SK-N-SH (cell line): ENCODE measurements at regions not wholly inside any gene's neighbourhood (a gene's known extent, or its start where the extent isn't known, plus 50 kb on each side); places are given as distances from the start of the nearest gene placed in this dataset.
A peak's percentile ranks its signal among the peaks of the same experiment; 100 is the strongest.

Source experiments
- CTCF ChIA-PET: fragments of 300-600, 350-600 bp; formaldehyde crosslinking; extraction: SDS; loops from one replicate; lab custom pipeline; 2021; lab: Yijun Ruan, JAX
- POLR2A ChIA-PET: fragments of 350-600 bp; sonication (Branson Sonifier 250); formaldehyde crosslinking; extraction: SDS; loops from one replicate; lab custom pipeline; 2020; ENCODE audit warnings: antibody characterized with exemption, inconsistent platforms; lab: Yijun Ruan, JAX
- DNase-seq: peaks from one replicate; pipeline ENCODE4 v3.0.0; 2012
- H2AFZ ChIP-seq: fragments of 200-600 bp; sonication (generic); 2 replicates; pipeline ENCODE4 v1.8.1; 2016; ENCODE audit warnings: antibody characterized with exemption, mild to moderate bottlenecking, low read depth
- H3F3A ChIP-seq: fragments of 200-600 bp; sonication (generic); replicated peaks from 2 replicates; pipeline ENCODE3; 2016; ENCODE audit warnings: antibody characterized with exemption, mild to moderate bottlenecking; ENCODE audit not compliant: insufficient read depth
- H3K27ac ChIP-seq, 2 experiments: fragments of 200-500 bp in 1 of 2; fragments of 200-600 bp in 1 of 2; sonication (Bioruptor generic) in 1 of 2; sonication (generic), shearing (Covaris generic) in 1 of 2; 2 replicates each; pipeline versions ENCODE4 v1.5.1 to v1.6.1; 2014 to 2016; ENCODE audit warnings: low read depth in 2 of 2, inconsistent platforms in 1 of 2, low read length in 1 of 2, mild to moderate bottlenecking in 1 of 2, mixed read lengths in 1 of 2
- H3K27me3 ChIP-seq: fragments of 200-600 bp; sonication (generic), shearing (Covaris generic); 2 replicates; pipeline ENCODE4 v1.6.1; 2016; ENCODE audit warnings: mixed run types; ENCODE audit not compliant: insufficient read depth
- H3K36me3 ChIP-seq, 2 experiments: fragments of 200-500 bp in 1 of 2; fragments of 200-600 bp in 1 of 2; sonication (Bioruptor generic) in 1 of 2; sonication (generic) in 1 of 2; replicated peaks in 1 of 2; 2 replicates each; pipeline versions ENCODE3 to v1.5.1; 2014 to 2016; ENCODE audit warnings: low read length in 1 of 2, mild to moderate bottlenecking in 1 of 2; ENCODE audit not compliant: insufficient read depth in 2 of 2, control insufficient read depth in 1 of 2
- H3K4me1 ChIP-seq, 2 experiments: fragments of 200-500 bp in 1 of 2; fragments of 200-600 bp in 1 of 2; sonication (Bioruptor generic) in 1 of 2; sonication (generic), shearing (Covaris generic) in 1 of 2; 2 replicates each; pipeline versions ENCODE4 v1.5.1 to v1.6.1; 2014 to 2016; ENCODE audit warnings: low read depth in 1 of 2, low read length in 1 of 2, mixed run types in 1 of 2; ENCODE audit not compliant: insufficient read depth in 2 of 2, control insufficient read depth in 1 of 2
- H3K4me2 ChIP-seq: fragments of 200-600 bp; sonication (generic), shearing (Covaris generic); 2 replicates; pipeline ENCODE4 v1.6.1; 2017; ENCODE audit warnings: mixed run types
- H3K4me3 ChIP-seq, 2 experiments: fragments of 200-500 bp in 1 of 2; fragments of 200-600 bp in 1 of 2; sonication (Bioruptor generic) in 1 of 2; sonication (generic), shearing (Covaris generic) in 1 of 2; 2 replicates each; pipeline versions ENCODE4 v1.5.1 to v1.8.1; 2014 to 2016; ENCODE audit warnings: low read depth in 2 of 2, inconsistent platforms in 1 of 2, low read length in 1 of 2, mild to moderate bottlenecking in 1 of 2, mixed read lengths in 1 of 2, moderate library complexity in 1 of 2
- H3K79me2 ChIP-seq: fragments of 200-600 bp; sonication (generic); 2 replicates; pipeline ENCODE4 v1.8.1; 2017; ENCODE audit warnings: mild to moderate bottlenecking; ENCODE audit not compliant: insufficient read depth
- H3K9ac ChIP-seq: fragments of 200-600 bp; sonication (generic); 2 replicates; pipeline ENCODE4 v1.6.1; 2017; ENCODE audit warnings: mixed run types
- H3K9me2 ChIP-seq: fragments of 200-600 bp; sonication (generic); 2 replicates; pipeline ENCODE4 v1.6.1; 2017; ENCODE audit warnings: mixed run types
- H3K9me3 ChIP-seq: fragments of 200-600 bp; sonication (generic); 2 replicates; pipeline ENCODE4 v1.6.1; 2017; ENCODE audit warnings: mixed run types, mild to moderate bottlenecking, moderate library complexity
- H4K20me1 ChIP-seq: fragments of 200-600 bp; sonication (generic); 2 replicates; pipeline ENCODE4 v1.6.1; 2017; ENCODE audit warnings: mild to moderate bottlenecking, mixed run types; ENCODE audit not compliant: insufficient read depth
- CTCF ChIP-seq: fragments of 200-600 bp; sonication (generic); IDR thresholded peaks from 2 replicates; pipeline ENCODE4 v1.6.1; 2017; ENCODE audit warnings: antibody characterized with exemption, mild to moderate bottlenecking, moderate library complexity
- ELF1 ChIP-seq: IDR thresholded peaks from 2 replicates; pipeline ENCODE4 v1.4.0; 2012
- FOXJ3 ChIP-seq: sonication (generic); formaldehyde crosslinking; IDR thresholded peaks from 2 replicates; pipeline ENCODE4 v1.5.1; 2020; ENCODE audit warnings: mild to moderate bottlenecking, missing genetic modification reagents
- GABPA ChIP-seq: IDR thresholded peaks from 2 replicates; pipeline ENCODE4 v1.4.0; 2012; ENCODE audit warnings: low read depth, mild to moderate bottlenecking
- GATA2 ChIP-seq: sonication (generic); formaldehyde crosslinking; IDR thresholded peaks from 2 replicates; pipeline ENCODE4 v1.5.0; 2020; ENCODE audit warnings: mild to moderate bottlenecking, missing genetic modification reagents
- MAX ChIP-seq: IDR thresholded peaks from 2 replicates; pipeline ENCODE4 v1.4.0; 2012; ENCODE audit warnings: low read depth
- NFIC ChIP-seq: IDR thresholded peaks from 2 replicates; pipeline ENCODE4 v1.4.0; 2012; ENCODE audit warnings: borderline replicate concordance
- PBX3 ChIP-seq: IDR thresholded peaks from 2 replicates; pipeline ENCODE4; 2012
- POLR2AphosphoS5 ChIP-seq: IDR thresholded peaks from 2 replicates; pipeline ENCODE4 v1.6.1; 2012; ENCODE audit warnings: low read depth, low read length
- RAD21 ChIP-seq: IDR thresholded peaks from 2 replicates; pipeline ENCODE4 v1.6.1; 2012; ENCODE audit warnings: mild to moderate bottlenecking, low read length
- RCOR1 ChIP-seq: fragments of 150-350 bp; IDR thresholded peaks from 2 replicates; pipeline ENCODE4 v1.6.1; 2017; ENCODE audit warnings: antibody characterized with exemption, low read length
- REST ChIP-seq: IDR thresholded peaks from 2 replicates; pipeline ENCODE4 v1.6.1; 2012; ENCODE audit warnings: mild to moderate bottlenecking, low read depth, low read length, moderate library complexity
- SIN3A ChIP-seq: IDR thresholded peaks from 2 replicates; pipeline ENCODE4 v1.6.1; 2012; ENCODE audit warnings: low read depth, mild to moderate bottlenecking, low read length, moderate library complexity, borderline replicate concordance
- SMC3 ChIP-seq: IDR thresholded peaks from 2 replicates; pipeline ENCODE4 v1.6.1; 2012; ENCODE audit warnings: low read depth, low read length, improper control_type of control experiment
- TAF1 ChIP-seq: IDR thresholded peaks from 2 replicates; pipeline ENCODE4 v1.6.1; 2012; ENCODE audit warnings: low read depth, mild to moderate bottlenecking, low read length, moderate library complexity, borderline replicate concordance
- TCF12 ChIP-seq: IDR thresholded peaks from 2 replicates; pipeline ENCODE4 v1.4.0; 2012
- TEAD4 ChIP-seq: IDR thresholded peaks from 2 replicates; pipeline ENCODE4 v1.4.0; 2012; ENCODE audit warnings: mild to moderate bottlenecking, borderline replicate concordance; ENCODE audit not compliant: insufficient read depth
- USF1 ChIP-seq: IDR thresholded peaks from 2 replicates; pipeline ENCODE4 v1.4.0; 2012; ENCODE audit warnings: low read depth, borderline replicate concordance
- WGBS: methylation state at CpG from one replicate; pipeline ENCODE4 v1.1.6; 2017; ENCODE audit warnings: low lambda C conversion rate; 5-methylcytosine and 5-hydroxymethylcytosine counted together

GRCh38 chr11:42770444-42771065 is 541.2 kb upstream of the API5 start:
- CTCF ChIA-PET: interaction anchor here (0.6 to 1.6 kb wide), 6 partner anchors 10 to 508 kb away, joined by 3 to 5 read pairs (median 4); no protein-coding TSS in a partner anchor
- H3K4me2 ChIP-seq: no peak overlapping the region
- no peaks in the 10 kb centered on the region for H3F3A ChIP-seq
- 4% methylated on average over 1 of the region's 1 CpG for WGBS
- H2AFZ ChIP-seq: no peak overlapping the region
- no peaks in the 10 kb centered on the region for H3K9me2 ChIP-seq
- TF ChIP-seq RCOR1 (0 out of 2 replicates have a peak, but pooled peaks have one; percentile 14), SMC3 (peak; percentile 53; the same call in 1 of the 2 replicates), PBX3 (no peak), NFIC (no peak), RAD21 (peak; percentile 76), CTCF (peak; percentile 47)
- TF ChIP-seq, all 33 proteins: peak for 4
- Histone ChIP-seq H3K9me3 (no peaks in the 10 kb centered on the region), H3K27me3 (no peaks in the 10 kb centered on the region), H3K4me1 (no peaks in the 10 kb centered on the region; a peak in 1 of 4 replicates), H3K4me3 (peak overlapping the region in 1 of 2 experiments; percentile 44; a peak in 1 of 4 replicates), H3K36me3 (no peaks in the 10 kb centered on the region), H3K9ac (no peak overlapping the region), H3K79me2 (no peaks in the 10 kb centered on the region), H3K27ac (peak overlapping the region in 1 of 2 experiments; percentile 28; a peak in 1 of 4 replicates), H4K20me1 (no peaks in the 10 kb centered on the region)
- DNase-seq: peak; percentile 17
- POLR2A ChIA-PET: no interaction called here

- no peaks in the 10 kb centered on the region for H3F3A ChIP-seq
- no peaks in the 10 kb centered on the region for H3K79me2 ChIP-seq
- H2AFZ ChIP-seq: no peak overlapping the region
- DNase-seq: no peak
- no peaks in the 10 kb centered on the region for H3K36me3 ChIP-seq
- no peak overlapping the region for H3K4me2 ChIP-seq
- POLR2A ChIA-PET: no interaction called here
- no peaks in the 10 kb centered on the region for H3K9me3 ChIP-seq
- no peaks in the 10 kb centered on the region; a peak in 1 of 4 replicates for H3K4me1 ChIP-seq
- H3K9ac ChIP-seq: no peak overlapping the region
- CTCF ChIA-PET: no interaction called here
- H3K9me2 ChIP-seq: no peaks in the 10 kb centered on the region
- no peaks in the 10 kb centered on the region for H4K20me1 ChIP-seq
- 19% methylated on average over 5 of the region's 5 CpGs for WGBS
- no peaks in the 10 kb centered on the region for H3K27me3 ChIP-seq
- H3K27ac ChIP-seq: no peak overlapping the region
- no peak overlapping the region for H3K4me3 ChIP-seq
- TF ChIP-seq PBX3 (no peak), RCOR1 (no peak), MAX (no peak), GABPA (no peak), TAF1 (no peak), TCF12 (no peak), FOXJ3 (CRISPR knock-in tag) (no peak), SIN3A (no peak), USF1 (no peak), GATA2 (CRISPR knock-in tag) (no peak), POLR2AphosphoS5 (no peak), TEAD4 (no peak), ELF1 (no peak), SMC3 (no peak), REST (no peak)
Measured at GRCh38 chr11:42772886-42773285, 538.9 kb upstream of the API5 start.
